Neural progenitor cell (in vitro differentiated cells): ENCODE measurements at regions not wholly inside any gene's neighbourhood (a gene's known extent, or its start where the extent isn't known, plus 50 kb on each side); places are given as distances from the start of the nearest gene placed in this dataset.

Experiments
- DNase-seq: peaks from one replicate; pipeline ENCODE4 v3.0.0-alpha.2; 2016; ENCODE audit warnings: low spot score
- H2AFZ ChIP-seq: fragments of 200-600 bp; sonication (generic); replicated peaks from 2 replicates; pipeline ENCODE4 v1.6.1; 2016; ENCODE audit warnings: antibody characterized with exemption
- H3F3A ChIP-seq: fragments of 200-600 bp; sonication (generic); 2 replicates; pipeline ENCODE4 v1.6.1; 2016; ENCODE audit warnings: antibody characterized with exemption, low read depth
- H3K27ac ChIP-seq: fragments of 200-600 bp; sonication (generic); 2 replicates; pipeline ENCODE4 v1.5.1; 2016; ENCODE audit warnings: mild to moderate bottlenecking
- H3K27me3 ChIP-seq: fragments of 200-600 bp; sonication (generic); 2 replicates; pipeline ENCODE4 v1.6.1; 2016; ENCODE audit warnings: mild to moderate bottlenecking, moderate library complexity
- H3K36me3 ChIP-seq: fragments of 200-600 bp; sonication (generic); 2 replicates; pipeline ENCODE4 v1.5.1; 2016
- H3K4me1 ChIP-seq: fragments of 200-600 bp; sonication (generic); 2 replicates; pipeline ENCODE4 v1.6.1; 2016; ENCODE audit warnings: mixed run types
- H3K4me2 ChIP-seq: fragments of 200-600 bp; sonication (generic); 2 replicates; pipeline ENCODE4 v1.6.1; 2016
- H3K4me3 ChIP-seq: fragments of 200-600 bp; sonication (generic); 2 replicates; pipeline ENCODE4 v1.5.1; 2016
- H3K79me2 ChIP-seq: fragments of 200-600 bp; sonication (generic); 2 replicates; pipeline ENCODE4 v1.6.1; 2016; ENCODE audit warnings: low read depth
- H3K9ac ChIP-seq: fragments of 200-600 bp; sonication (generic); 2 replicates; pipeline ENCODE4 v1.6.1; 2016
- H3K9me3 ChIP-seq: fragments of 200-600 bp; sonication (generic); 2 replicates; pipeline ENCODE4 v1.5.1; 2016; ENCODE audit warnings: low read depth
- H4K20me1 ChIP-seq: fragments of 200-600 bp; sonication (generic); 2 replicates; pipeline ENCODE4 v1.6.1; 2016; ENCODE audit warnings: low read depth
- H3K27ac Mint-ChIP-seq: 3 replicates; pipeline ENCODE4 v1.8.0; 2021; ENCODE audit warnings: mixed read lengths
- H3K27me3 Mint-ChIP-seq: 2 replicates; pipeline ENCODE4 v1.8.0; 2022; ENCODE audit warnings: low read depth, mild to moderate bottlenecking, inconsistent platforms, moderate library complexity, mixed read lengths; ENCODE audit not compliant: insufficient read depth
- H3K36me3 Mint-ChIP-seq: 3 replicates; pipeline ENCODE4 v1.8.0; 2021; ENCODE audit warnings: mixed read lengths
- H3K4me1 Mint-ChIP-seq: 3 replicates; pipeline ENCODE4 v1.8.0; 2021; ENCODE audit warnings: mixed read lengths
- H3K4me3 Mint-ChIP-seq: 3 replicates; pipeline ENCODE4 v1.8.0; 2021; ENCODE audit warnings: mild to moderate bottlenecking, moderate library complexity, mixed read lengths
- H3K9me3 Mint-ChIP-seq: 3 replicates; pipeline ENCODE4 v1.8.0; 2020; ENCODE audit warnings: mixed read lengths
- CTCF ChIP-seq: fragments of 200-600 bp; sonication (generic); IDR thresholded peaks from 2 replicates; pipeline ENCODE4 v1.5.1; 2017; ENCODE audit warnings: antibody characterized with exemption, mild to moderate bottlenecking
- EZH2 ChIP-seq: fragments of 200-600 bp; sonication (generic); IDR thresholded peaks from 2 replicates; pipeline ENCODE4 v1.6.1; 2017; ENCODE audit warnings: antibody characterized with exemption, mild to moderate bottlenecking, moderate library complexity
- EZH2phosphoT487 ChIP-seq: fragments of 200-600 bp; sonication (generic); IDR thresholded peaks from 2 replicates; pipeline ENCODE4 v1.6.1; 2017; ENCODE audit warnings: antibody characterized with exemption

- Histone ChIP-seq H3K4me3 (no peak overlapping the region), H3K9ac (no peak overlapping the region), H3K9me3 (peaks cover 11% of the 10 kb centered on the region), H3K27me3 (no peaks in the 10 kb centered on the region), H3F3A (no peaks in the 10 kb centered on the region), H3K79me2 (no peaks in the 10 kb centered on the region), H3K36me3 (peaks cover 3% of the 10 kb centered on the region), H3K4me2 (no peak overlapping the region), H3K27ac (no peak overlapping the region), H2AFZ (no peak overlapping the region), H4K20me1 (no peaks in the 10 kb centered on the region), H3K4me1 (no peaks in the 10 kb centered on the region)
- peaks cover 2% of the 10 kb centered on the region for H3K4me1 Mint-ChIP-seq
- H3K27ac Mint-ChIP-seq: no peak overlapping the region
- DNase-seq: no peak
- no peaks in the 10 kb centered on the region for H3K36me3 Mint-ChIP-seq
- no peak overlapping the region for H3K4me3 Mint-ChIP-seq
- TF ChIP-seq EZH2: no peak
- no peak for TF ChIP-seq CTCF
- TF ChIP-seq EZH2phosphoT487: no peak
- peaks cover 7% of the 10 kb centered on the region for H3K27me3 Mint-ChIP-seq
- H3K9me3 Mint-ChIP-seq: peaks cover 29% of the 10 kb centered on the region
Measured at GRCh38 chr5:3376611-3377010, 219.0 kb upstream of the IRX1 start.

GRCh38 chr5:3375586-3376311, 219.9 kb upstream of the IRX1 start:
- H3K79me2 ChIP-seq: no peaks in the 10 kb centered on the region
- no peaks in the 10 kb centered on the region for H4K20me1 ChIP-seq
- H3K9ac ChIP-seq: no peak overlapping the region
- TF ChIP-seq CTCF: no peak
- no peak for TF ChIP-seq EZH2
- TF ChIP-seq EZH2phosphoT487: no peak
- H3F3A ChIP-seq: no peaks in the 10 kb centered on the region
- H3K27ac ChIP-seq: no peak overlapping the region
- H3K27me3 ChIP-seq: no peaks in the 10 kb centered on the region
- no peak overlapping the region for H3K4me2 ChIP-seq
- H3K36me3 ChIP-seq: peaks cover 7% of the 10 kb centered on the region
- no peak overlapping the region for H3K4me3 ChIP-seq
- Mint-ChIP-seq H3K4me3 (no peak overlapping the region), H3K27ac (no peak overlapping the region), H3K36me3 (no peaks in the 10 kb centered on the region), H3K27me3 (peaks cover 7% of the 10 kb centered on the region), H3K9me3 (peaks cover 34% of the 10 kb centered on the region), H3K4me1 (peaks cover 2% of the 10 kb centered on the region)
- no peaks in the 10 kb centered on the region for H3K4me1 ChIP-seq
- peaks cover 11% of the 10 kb centered on the region for H3K9me3 ChIP-seq
- H2AFZ ChIP-seq: no peak overlapping the region
- no peak for DNase-seq

- TF ChIP-seq EZH2phosphoT487 (no peak), CTCF (no peak)
- Histone ChIP-seq H3K9ac (no peak overlapping the region), H3K4me3 (no peak overlapping the region), H3K36me3 (peaks cover 10% of the 10 kb centered on the region), H3K79me2 (no peaks in the 10 kb centered on the region), H2AFZ (no peak overlapping the region), H3F3A (no peaks in the 10 kb centered on the region), H3K4me1 (no peaks in the 10 kb centered on the region), H4K20me1 (no peaks in the 10 kb centered on the region), H3K9me3 (peaks cover 11% of the 10 kb centered on the region), H3K27me3 (no peaks in the 10 kb centered on the region), H3K4me2 (no peak overlapping the region), H3K27ac (no peak overlapping the region)
- no peaks in the 10 kb centered on the region for H3K36me3 Mint-ChIP-seq
- DNase-seq: no peak
- no peak overlapping the region for H3K4me3 Mint-ChIP-seq
- H3K9me3 Mint-ChIP-seq: peaks cover 38% of the 10 kb centered on the region
- peaks cover 2% of the 10 kb centered on the region for H3K4me1 Mint-ChIP-seq
- no peak overlapping the region for H3K27ac Mint-ChIP-seq
- peaks cover 7% of the 10 kb centered on the region for H3K27me3 Mint-ChIP-seq
Measured at GRCh38 chr5:3373391-3373790, 222.2 kb upstream of the IRX1 start.
